ENCODE measurements at regions not wholly inside any gene's neighbourhood (a gene's known extent, or its start where the extent isn't known, plus 50 kb on each side); places are given as distances from the start of the nearest gene placed in this dataset.

GRCh38 chr3:150248888-150249681, 159.0 kb upstream of the TSC22D2 start:
- peak overlapping the region; percentile 97 for H3K27ac ChIP-seq (ENCODE audit: insufficient read depth, low read length)
- H3K79me1 ChIP-seq (ENCODE audit: low read depth in 1 of 2, low read length in 2 of 2), result peaks cover 6 to 18% of the 10 kb centered on the region in 2 experiments; a peak in 2 of 4 replicates
- peak overlapping the region; percentile 96 for H4K91ac ChIP-seq (ENCODE audit: insufficient read depth, low read depth, low read length)
- peak overlapping the region; percentile 98 for H2AK5ac ChIP-seq (ENCODE audit: low read depth, low read length)
- peak overlapping the region; percentile 98 for H2BK120ac ChIP-seq (ENCODE audit: low read depth, low read length)
- POLR2A ChIA-PET (ENCODE audit: unreplicated experiment), result interaction anchor here (0.6 to 0.8 kb wide), 3 partner anchors 161 to 702 kb away, joined by 3 to 4 read pairs (median 3); no protein-coding TSS in a partner anchor
- peak overlapping the region; percentile 99 for H3K18ac ChIP-seq (ENCODE audit: low read depth, low read length)
- no peaks in the 10 kb centered on the region for H3K9me3 ChIP-seq (ENCODE audit: control insufficient read depth, insufficient read depth, low read length)
- H2AFZ ChIP-seq (replicated peaks; ENCODE audit: low read length, poor library complexity), result no peak overlapping the region
- CTCF ChIA-PET, result interaction anchor here (0.6 to 1.2 kb wide), 5 partner anchors 10 to 250 kb away, joined by 3 to 5 read pairs (median 3); no protein-coding TSS in a partner anchor
- DNase-seq (no peak), ATAC-seq (ENCODE audit: low read depth) (no peak)
- H3K4me3 ChIP-seq (ENCODE audit: insufficient read depth, low read depth, low read length), result no peak overlapping the region
- WGBS, 2 experiments (ENCODE audit: extremely low coverage in 2 of 2, insufficient read length in 1 of 2), result no CpG with 5 or more reads among the region's 4 CpGs
- H4K20me1 ChIP-seq (ENCODE audit: insufficient read depth, low read length), result no peaks in the 10 kb centered on the region
- BruUV-seq (replicated peaks), result no TSS peak
- peak overlapping the region; percentile 96 for H4K5ac ChIP-seq (ENCODE audit: low read depth, low read length)
- H2AK9ac ChIP-seq (replicated peaks; ENCODE audit: low read depth, low read length, poor library complexity), result peak overlapping the region; percentile 65
- dilution Hi-C loops (cut with HindIII; ENCODE audit: low sequenced_read_pairs, unreplicated experiment) (no loop called here), intact Hi-C loops (cut with micrococcal nuclease) (loop anchor here (2.0 kb wide), 1 partner anchor 122 kb away; no protein-coding TSS in a partner anchor), in situ Hi-C loops (cut with MboI; ENCODE audit: low sequenced_read_pairs) (no loop called here)
- H3K14ac ChIP-seq (replicated peaks; ENCODE audit: low read depth, low read length), result peak overlapping the region; percentile 92
- peak overlapping the region; percentile 92 for H3K56ac ChIP-seq (ENCODE audit: extremely low read depth, insufficient read depth, low read length)
- peak overlapping the region; percentile 66 for H3K4me2 ChIP-seq (ENCODE audit: low read depth, low read length)
- H2BK5ac ChIP-seq (ENCODE audit: low read depth, low read length, poor library complexity, severe bottlenecking), result peak overlapping the region; percentile 93
- peak overlapping the region; percentile 97; the same call in 2 of the 3 replicates for H2BK15ac ChIP-seq (ENCODE audit: low read depth, low read length)
- H2BK20ac ChIP-seq (ENCODE audit: low read depth, low read length), result peak overlapping the region; percentile 99
- peaks cover 25% of the 10 kb centered on the region for H3K4me1 ChIP-seq (ENCODE audit: control insufficient read depth, insufficient read depth, low read length)
- peak overlapping the region; percentile 75 for H3K9ac ChIP-seq (ENCODE audit: low read depth, low read length)
- H3K36me3 ChIP-seq (ENCODE audit: control insufficient read depth, insufficient read depth, low read length), result no peaks in the 10 kb centered on the region
- H3K4ac ChIP-seq (ENCODE audit: low read depth, low read length), result peak overlapping the region; percentile 97
- peak overlapping the region; percentile 87 to 97 for H4K8ac ChIP-seq (ENCODE audit: low read depth in 2 of 2, low read length in 2 of 2)
- H3K9me1 ChIP-seq (ENCODE audit: insufficient read depth, low read length), result peaks cover 18% of the 10 kb centered on the region
- TF ChIP-seq POLR2A (IDR thresholded peaks at IDR 0.05; ENCODE audit: low read depth, low read length) (no peak), USF2 (IDR thresholded peaks at IDR 0.05; ENCODE audit: low read depth, low read length) (no peak), CEBPB (IDR thresholded peaks at IDR 0.05; ENCODE audit: low read depth, low read length) (no peak), RFX5 (IDR thresholded peaks at IDR 0.05; ENCODE audit: low read depth, low read length) (no peak), SMC3 (IDR thresholded peaks at IDR 0.05; ENCODE audit: low read depth, low read length) (no peak), RAD21 (IDR thresholded peaks at IDR 0.05; ENCODE audit: low read length) (no peak)
- TF ChIP-seq, protein P1, sequence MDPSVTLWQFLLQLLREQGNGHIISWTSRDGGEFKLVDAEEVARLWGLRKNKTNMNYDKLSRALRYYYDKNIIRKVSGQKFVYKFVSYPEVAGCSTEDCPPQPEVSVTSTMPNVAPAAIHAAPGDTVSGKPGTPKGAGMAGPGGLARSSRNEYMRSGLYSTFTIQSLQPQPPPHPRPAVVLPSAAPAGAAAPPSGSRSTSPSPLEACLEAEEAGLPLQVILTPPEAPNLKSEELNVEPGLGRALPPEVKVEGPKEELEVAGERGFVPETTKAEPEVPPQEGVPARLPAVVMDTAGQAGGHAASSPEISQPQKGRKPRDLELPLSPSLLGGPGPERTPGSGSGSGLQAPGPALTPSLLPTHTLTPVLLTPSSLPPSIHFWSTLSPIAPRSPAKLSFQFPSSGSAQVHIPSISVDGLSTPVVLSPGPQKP (IDR thresholded peaks at IDR 0.05; ENCODE audit: borderline replicate concordance, low read depth, low read length), result no peak
- peak overlapping the region; percentile 94 for H3K23ac ChIP-seq (ENCODE audit: low read depth, low read length)
- no peaks in the 10 kb centered on the region for H3K27me3 ChIP-seq (ENCODE audit: control insufficient read depth, insufficient read depth, low read length)

All from IMR-90 (cell line).